GM19467 (cell line): ENCODE measurements at regions not wholly inside any gene's neighbourhood (a gene's known extent, or its start where the extent isn't known, plus 50 kb on each side); places are given as distances from the start of the nearest gene placed in this dataset.
"Not testable (repeated sequence)": the region's sequence is repeated elsewhere in the genome, so short reads cannot be mapped to it uniquely, and the experiment has no call there.

ENCODE experiments used
- ATAC-seq: cut with Tn5 transposase; IDR thresholded peaks from one replicate; pipeline ENCODE4 v1.9.1; 2021; ENCODE audit warnings: mild to moderate bottlenecking, moderate library complexity; ENCODE audit not compliant: unreplicated experiment

DNA sequence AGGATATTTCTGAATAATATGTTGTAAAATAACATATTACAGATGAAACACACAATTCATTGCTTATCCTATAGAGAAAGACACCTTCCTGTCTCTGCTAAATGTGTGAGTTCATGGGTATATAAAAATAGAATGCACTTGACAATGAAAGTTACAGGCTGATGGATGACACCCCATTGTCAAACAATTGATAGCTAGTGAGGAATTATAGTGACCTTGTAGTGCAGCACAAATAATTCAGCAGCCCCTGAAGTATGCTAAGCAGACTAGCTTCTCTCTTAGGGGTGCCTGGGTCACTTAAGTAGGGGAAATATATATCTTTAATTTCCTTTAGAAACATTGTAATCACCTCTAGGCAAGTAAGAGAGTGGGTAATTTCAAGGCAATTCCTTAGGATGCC lies 826.2 kb downstream of the CDH8 start:
- no peak for ATAC-seq

DNA sequence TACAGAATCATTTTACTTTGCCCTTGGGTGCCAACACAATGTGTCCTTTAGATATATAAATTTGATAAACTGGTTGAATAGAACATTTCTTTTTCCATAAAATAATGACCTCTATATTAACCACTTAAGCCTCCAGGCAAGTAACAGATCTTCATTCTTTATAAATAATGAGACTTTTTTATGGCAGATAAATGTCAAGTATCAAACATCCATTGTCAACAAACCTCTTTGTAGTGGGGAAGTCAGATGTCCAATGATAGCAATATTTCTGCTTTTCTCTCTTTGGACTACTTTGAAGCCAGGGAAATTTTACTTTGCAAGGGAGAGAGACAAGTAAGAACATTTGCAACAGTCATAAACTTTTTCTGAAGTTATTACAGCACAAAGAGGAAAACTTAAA lies 841.2 kb downstream of the CDH8 start:
- no peak for ATAC-seq

GRCh38 chr16:61194573-61194972 lies 841.7 kb downstream of the CDH8 start:
- no peak for ATAC-seq

DNA sequence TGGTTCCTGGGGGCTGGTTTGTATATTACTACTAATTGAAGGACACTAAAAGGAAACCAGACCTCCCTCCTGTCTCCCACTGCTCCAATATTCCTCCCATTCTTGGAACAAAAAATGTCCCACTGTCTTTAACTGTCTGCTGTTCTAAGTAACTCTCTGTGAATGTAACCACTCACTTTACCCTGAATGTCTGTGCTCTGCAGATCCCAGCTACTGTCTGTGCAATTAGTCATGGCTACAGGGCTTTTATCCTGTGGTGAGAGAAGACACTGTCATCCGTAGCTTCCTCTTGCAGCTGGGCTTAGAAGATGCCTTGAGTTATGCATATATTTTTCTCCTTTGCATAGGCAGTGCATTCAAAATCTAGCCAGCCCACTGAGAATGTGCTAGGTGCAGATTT lies 853.8 kb downstream of the CDH8 start:
- ATAC-seq: no peak

GRCh38 chr16:61181982-61182381 lies 854.3 kb downstream of the CDH8 start:
- ATAC-seq: no peak

GRCh38 chr16:61179561-61179960 lies 856.7 kb downstream of the CDH8 start:
- no peak for ATAC-seq

GRCh38 chr16:61165797-61166196 lies 870.4 kb downstream of the CDH8 start:
- no peak for ATAC-seq

- no peak for ATAC-seq
These were observed 885.9 kb downstream of the CDH8 start for GRCh38 chr16:61150351-61150750.

GRCh38 chr16:61149709-61150108 lies 886.5 kb downstream of the CDH8 start:
- no peak for ATAC-seq

DNA sequence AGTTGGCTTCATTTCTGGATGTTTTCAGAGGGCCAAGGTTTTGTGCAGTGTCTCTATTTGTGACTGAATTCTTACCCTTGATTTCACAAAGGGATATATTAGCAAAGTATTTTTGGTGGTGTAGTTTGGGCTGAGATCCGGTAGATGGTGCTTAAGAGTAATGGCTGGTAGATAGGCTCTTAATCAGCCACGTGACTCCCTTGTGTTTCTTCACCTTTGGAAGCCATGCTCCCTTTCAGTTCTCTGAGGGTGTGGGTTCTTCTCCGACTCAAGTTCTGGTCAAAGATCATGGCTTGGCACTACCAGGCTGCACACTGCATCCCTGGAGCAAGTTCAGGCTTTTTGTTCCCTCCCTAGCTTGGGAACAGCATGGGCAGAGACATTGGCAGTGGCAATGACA lies 887.3 kb downstream of the CDH8 start:
- no peak for ATAC-seq

- no peak for ATAC-seq
These were observed 889.8 kb downstream of the CDH8 start for GRCh38 chr16:61146429-61146828.

DNA sequence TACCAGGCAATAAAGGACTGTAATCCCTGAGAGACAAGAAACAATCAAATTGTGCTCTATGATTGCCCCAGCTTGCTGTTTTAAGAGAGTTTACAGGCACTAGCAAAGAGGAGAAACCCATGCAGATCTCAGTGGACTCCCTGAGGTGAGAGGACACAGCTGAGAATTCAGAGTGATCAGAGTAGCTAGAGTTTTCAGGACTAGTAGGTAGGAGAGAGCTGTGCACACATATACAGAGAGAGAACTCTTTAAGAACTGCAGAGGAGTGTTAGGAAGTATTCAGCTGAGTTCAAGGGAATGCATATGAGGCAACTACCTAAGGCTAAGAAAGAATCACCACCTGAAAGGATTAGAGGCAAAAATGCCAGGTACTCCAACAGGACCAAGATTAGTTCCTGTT lies 904.8 kb downstream of the CDH8 start:
- no peak for ATAC-seq

DNA sequence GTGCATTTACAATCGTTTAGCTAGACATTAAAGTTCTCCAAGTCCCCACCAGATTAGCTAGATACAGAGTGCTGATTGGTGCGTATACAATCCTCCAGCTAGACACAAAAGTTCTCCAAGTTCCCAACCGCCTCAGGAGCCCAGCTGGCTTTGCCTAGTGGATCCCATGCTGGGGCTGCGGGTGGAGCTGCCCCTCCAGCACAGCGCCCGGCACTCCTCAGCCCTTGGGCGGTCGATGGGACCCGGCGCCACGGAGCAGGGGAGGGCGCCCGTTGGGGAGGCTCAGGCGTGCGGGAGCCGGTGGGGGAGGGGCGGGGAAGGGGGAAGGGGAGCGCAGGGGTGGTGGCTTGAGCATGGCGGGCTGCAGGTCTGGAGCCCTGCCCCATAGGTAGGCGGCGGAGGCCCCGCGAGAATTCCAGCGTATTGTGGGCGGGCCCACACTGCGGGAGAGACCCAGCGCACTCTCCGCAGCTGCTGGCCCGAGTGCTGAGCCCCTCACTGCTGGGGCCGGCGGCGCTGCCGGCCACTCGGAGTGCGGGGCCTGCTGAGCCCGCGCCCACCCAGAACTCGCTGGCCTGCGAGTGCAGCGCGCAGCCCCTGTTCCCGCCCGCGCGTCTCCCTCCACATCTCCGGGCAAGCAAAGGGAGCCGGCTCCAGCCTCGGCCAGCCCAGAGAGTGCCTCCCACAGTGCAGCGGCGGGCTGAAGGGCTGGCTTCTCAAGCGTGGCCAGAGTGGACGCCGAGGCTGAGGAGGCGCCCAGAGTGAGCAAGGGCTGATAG lies 907.5 kb downstream of the CDH8 start:
- ATAC-seq: no peak

DNA sequence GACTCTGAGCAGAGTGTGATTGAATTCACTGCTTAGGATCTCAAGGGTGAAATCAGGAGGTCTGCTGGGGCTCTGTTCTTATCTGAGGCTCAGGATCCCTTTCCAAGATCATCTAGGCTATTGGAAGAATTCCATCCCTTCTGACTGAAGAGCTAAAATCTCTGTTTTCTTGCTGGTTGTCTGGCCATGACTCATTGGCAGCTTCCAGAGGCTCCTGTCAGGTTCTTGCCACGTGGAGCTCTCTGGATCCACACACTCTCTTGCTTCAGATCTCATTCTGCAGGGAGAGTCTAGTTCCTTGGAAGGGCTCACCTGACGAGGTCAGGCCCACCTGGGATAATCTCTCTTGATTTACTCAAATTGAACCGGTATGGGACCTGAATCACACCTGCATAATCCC lies 930.7 kb downstream of the CDH8 start:
- ATAC-seq: no peak

DNA sequence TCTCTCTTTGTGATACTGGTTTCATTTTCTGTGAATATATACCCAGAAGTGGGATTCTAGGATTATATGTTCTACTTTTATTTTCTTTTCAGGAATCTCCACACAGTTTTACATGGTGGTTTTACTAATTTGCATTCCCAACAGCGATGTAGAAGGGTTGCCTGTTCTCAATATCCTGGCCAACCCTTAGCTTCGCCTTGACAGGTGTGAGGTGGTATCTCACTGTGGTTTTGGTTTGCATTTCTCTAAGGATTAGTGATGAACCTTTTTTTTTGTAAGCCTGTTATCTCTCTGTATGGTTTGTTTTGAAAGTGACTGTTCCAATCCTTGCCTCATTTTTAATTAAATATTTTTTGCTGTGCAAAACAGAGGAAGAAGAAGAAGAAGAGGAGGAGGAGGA lies 937.7 kb downstream of the CDH8 start:
- ATAC-seq: no peak

GRCh38 chr16:61091300-61091699 lies 944.9 kb downstream of the CDH8 start:
- ATAC-seq: not testable (repeated sequence)

DNA sequence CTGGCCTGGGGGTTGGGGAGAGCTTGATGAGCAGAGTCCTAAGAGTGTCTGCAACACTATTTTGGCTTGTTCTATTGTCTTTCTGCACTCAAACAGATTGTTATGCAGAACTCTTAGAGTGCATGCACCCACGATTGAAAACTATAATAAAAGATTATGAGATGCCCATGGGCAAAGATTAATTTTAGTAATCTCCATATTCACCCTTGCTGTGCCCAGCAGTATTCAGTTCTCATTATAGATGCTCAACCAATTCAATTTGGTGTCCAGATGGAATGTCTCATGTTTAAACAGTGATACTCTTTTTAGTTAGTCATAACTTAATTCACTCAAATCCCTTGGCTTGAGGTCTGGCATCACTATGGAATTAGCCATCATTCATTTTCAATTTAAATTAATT lies 952.5 kb downstream of the CDH8 start:
- no peak for ATAC-seq

DNA sequence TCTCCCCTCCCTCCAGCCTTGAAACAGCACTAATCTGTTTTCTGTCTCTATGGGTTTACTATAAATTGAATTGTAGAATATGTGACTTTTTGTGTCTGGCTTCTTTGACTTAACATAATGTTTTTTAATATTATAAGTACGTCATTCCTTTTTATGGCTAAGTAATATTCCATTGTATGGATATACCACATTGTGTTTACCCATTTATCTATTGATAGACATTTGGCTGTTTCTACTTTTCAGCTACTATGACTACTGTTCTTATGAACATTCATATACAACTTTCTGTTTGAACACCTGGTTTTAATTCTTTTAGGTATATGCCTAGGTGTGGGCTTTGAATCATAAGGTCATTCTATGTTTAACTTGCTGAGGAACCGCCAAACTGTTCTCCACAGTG lies 961.9 kb downstream of the CDH8 start:
- no peak for ATAC-seq

- no peak for ATAC-seq
These were observed 978.6 kb downstream of the CDH8 start for GRCh38 chr16:61057635-61058034.

- no peak for ATAC-seq
These were observed 985.7 kb downstream of the CDH8 start for GRCh38 chr16:61050547-61050946.

DNA sequence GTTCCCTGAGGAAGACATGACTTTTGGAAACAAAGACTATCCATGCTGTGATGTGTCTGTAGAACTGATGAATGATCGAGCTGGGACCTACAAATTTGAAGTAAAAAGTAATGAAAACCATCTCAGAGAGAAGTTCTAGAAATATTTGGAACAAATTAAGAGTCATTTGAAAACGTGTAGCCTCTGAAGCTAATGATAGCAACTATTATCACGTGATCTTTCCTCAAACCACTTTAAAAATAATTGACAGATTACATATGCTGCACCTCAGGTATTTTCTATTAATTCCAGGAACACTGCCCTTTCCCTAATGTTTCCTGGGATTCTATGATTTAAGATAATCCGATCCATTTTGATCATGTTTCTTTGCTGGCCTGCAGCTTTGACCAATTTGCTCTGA lies 990.3 kb downstream of the CDH8 start:
- ATAC-seq: no peak

DNA sequence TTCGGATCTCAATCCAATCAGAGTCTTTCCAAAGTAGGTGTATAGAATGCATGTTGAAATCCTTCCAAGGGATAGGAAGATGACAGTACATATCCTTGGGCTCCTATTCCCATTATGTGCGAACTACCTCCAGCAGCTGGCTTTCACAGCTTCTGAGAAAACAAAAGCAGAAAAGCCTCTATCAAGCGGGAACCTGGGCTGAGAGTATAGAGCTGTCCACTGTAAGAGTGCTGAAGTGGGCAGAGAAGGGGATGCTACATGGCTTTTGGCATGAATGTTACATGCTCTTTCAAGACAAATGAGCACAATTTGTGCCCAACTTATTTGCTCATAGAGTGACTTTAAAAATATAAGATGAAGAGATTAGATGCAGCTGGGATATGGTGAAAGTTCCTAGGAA lies 993.5 kb downstream of the CDH8 start:
- no peak for ATAC-seq

- ATAC-seq: no peak
These were observed 1005.6 kb downstream of the CDH8 start for GRCh38 chr16:61030616-61031015.
